ENCODE measurements at regions not wholly inside any gene's neighbourhood (a gene's known extent, or its start where the extent isn't known, plus 50 kb on each side); places are given as distances from the start of the nearest gene placed in this dataset.

DNA sequence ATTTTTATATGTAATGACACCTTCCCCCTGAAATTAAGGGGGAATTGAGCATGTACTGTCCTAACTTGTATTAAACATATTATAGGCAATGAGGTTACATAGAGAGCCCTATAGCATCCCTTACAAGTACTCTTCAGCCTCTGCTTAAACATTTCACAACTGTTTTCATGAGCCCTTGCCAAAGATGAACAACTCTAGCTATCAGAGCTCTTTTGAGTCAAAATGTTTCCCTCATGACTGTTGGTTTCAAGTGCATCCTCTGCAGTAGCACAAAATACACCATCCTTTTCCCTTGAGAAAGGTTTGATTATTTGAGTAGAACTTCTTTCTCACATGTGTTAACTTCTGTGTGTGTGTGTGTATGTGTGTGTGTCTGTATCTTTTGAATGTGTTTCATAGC is 1157.6 kb upstream of the CELF2 start:
- no peak overlapping the region for H3K27ac ChIP-seq

DNA sequence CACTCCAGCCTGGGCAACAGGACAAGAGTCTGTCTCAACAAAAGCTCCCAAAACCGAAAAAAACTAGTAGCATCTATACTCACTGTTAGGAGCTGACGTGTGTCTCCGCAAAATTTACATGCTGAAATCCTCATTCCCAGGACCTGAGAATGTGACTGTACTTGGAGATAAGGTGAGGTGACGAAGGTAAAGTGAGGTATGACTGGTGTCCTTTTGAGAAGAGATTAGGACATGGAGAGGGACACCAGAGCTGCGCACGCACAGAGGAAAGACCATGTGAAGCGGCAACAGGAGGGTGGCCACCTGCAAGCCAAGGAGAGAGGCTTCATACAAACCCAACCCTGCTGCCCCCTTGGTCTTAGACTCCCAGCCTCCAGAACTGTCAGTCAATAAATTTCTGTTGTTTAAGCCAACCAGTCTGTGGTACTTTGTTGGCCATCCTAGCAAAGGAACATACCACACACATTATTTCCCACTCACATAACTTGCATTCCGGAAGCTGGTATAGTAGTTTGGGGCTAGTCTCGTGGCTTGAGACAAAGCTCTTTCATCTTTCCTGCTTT is 1154.0 kb upstream of the CELF2 start:
- no peaks in the 10 kb centered on the region for H3K4me1 ChIP-seq (replicated peaks)
- H3K27ac ChIP-seq: no peak overlapping the region
- no peaks in the 10 kb centered on the region for H3K27me3 ChIP-seq (replicated peaks)
- no peak overlapping the region for H3K4me3 ChIP-seq
- no peaks in the 10 kb centered on the region for H3K36me3 ChIP-seq
- peaks cover 6% of the 10 kb centered on the region; the same call in 1 of the 2 replicates for H3K9me3 ChIP-seq (replicated peaks)
- no peak for DNase-seq (ENCODE audit: low read depth in 1 of 2, low spot score in 2 of 2)

More for the DNA sequence above, 1157.6 kb upstream of the CELF2 start:
- Histone ChIP-seq H3K27me3 (replicated peaks) (no peaks in the 10 kb centered on the region), H3K36me3 (no peaks in the 10 kb centered on the region), H3K4me1 (replicated peaks) (no peaks in the 10 kb centered on the region), H3K4me3 (no peak overlapping the region), H3K9me3 (replicated peaks) (peaks cover 6% of the 10 kb centered on the region; the same call in 1 of the 2 replicates)
- DNase-seq (ENCODE audit: low read depth in 1 of 2, low spot score in 2 of 2): no peak

DNA sequence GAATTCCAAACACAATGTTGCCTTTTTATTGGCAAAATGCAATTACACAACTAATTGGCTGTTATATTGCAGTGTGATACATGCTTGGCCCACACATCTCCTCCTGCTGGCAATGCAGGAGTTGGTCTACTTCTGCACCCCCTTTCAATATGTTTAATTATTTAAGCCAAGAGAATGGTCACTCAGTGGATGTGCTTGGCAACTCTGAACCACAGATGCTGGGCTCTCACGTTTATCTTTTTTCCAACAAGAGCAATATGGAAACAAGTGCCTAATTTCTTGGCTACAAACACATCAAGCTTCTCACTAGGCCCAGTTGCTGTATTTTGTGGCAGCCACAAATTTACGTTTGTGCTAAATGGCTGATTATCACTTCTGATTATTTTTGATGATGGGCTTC is 1149.2 kb upstream of the CELF2 start:
- Histone ChIP-seq H3K27me3 (replicated peaks) (no peaks in the 10 kb centered on the region), H3K27ac (no peak overlapping the region)
- DNase-seq (ENCODE audit: low read depth in 1 of 2, low spot score in 2 of 2): no peak

DNA sequence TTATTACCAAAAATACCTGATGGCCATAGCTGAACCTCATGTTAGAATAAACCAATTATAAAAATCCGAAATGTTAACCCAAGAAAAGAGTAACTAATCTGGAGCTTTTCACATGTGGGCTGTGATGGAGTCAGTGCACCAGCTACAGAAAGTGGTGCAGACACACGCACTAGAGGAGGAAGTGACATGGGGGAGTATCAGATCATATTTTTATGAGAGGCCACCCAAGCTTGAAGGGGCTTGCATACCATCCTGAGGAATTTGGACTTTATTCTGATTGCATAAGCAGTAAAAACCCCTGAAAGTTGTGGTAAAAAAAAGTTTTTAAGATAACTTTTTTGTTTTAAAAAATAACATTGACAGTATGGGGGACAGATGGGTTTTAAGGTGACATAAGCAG is 1148.5 kb upstream of the CELF2 start:
- no peak overlapping the region for H3K27ac ChIP-seq
- no peak for DNase-seq (ENCODE audit: low read depth in 1 of 2, low spot score in 2 of 2)
- no peaks in the 10 kb centered on the region; the same call in 1 of the 2 replicates for H3K9me3 ChIP-seq (replicated peaks)
- no peaks in the 10 kb centered on the region for H3K36me3 ChIP-seq
- H3K4me1 ChIP-seq (replicated peaks): no peaks in the 10 kb centered on the region
- no peak overlapping the region for H3K4me3 ChIP-seq
- H3K27me3 ChIP-seq (replicated peaks): no peaks in the 10 kb centered on the region

More for the DNA sequence above, 1149.2 kb upstream of the CELF2 start:
- no peak overlapping the region for H3K4me3 ChIP-seq
- H3K9me3 ChIP-seq (replicated peaks): no peaks in the 10 kb centered on the region; the same call in 1 of the 2 replicates
- H3K4me1 ChIP-seq (replicated peaks): no peaks in the 10 kb centered on the region
- no peaks in the 10 kb centered on the region for H3K36me3 ChIP-seq

DNA sequence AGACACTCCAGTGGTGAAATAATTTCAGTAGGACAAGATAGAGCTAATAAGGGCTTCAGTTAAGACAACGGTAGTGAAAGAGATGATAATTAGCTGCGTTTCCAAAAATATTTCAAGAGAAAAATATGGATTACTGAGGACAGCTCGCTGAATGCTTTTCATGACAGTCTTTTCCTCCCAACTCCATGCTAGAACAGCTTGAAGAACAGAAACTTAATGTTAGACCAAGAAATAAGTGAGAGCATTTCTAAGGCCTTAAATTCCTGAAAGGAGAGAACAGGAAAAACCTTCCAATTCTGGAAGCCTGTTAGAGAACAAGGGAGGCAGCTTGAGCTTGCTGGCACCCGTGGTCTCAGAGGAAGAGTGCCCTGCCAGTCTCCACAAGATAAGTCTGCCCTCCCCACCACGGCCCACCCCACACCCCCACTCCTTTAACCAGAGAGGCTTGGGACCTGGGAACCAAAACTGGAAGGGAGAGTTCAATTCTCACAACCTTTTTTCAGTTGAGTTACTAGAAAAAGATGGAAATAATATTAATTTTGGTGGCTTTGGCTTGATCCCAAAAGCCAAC is 1148.0 kb upstream of the CELF2 start:
- H3K4me1 ChIP-seq (replicated peaks): no peaks in the 10 kb centered on the region
- H3K9me3 ChIP-seq (replicated peaks): no peaks in the 10 kb centered on the region; the same call in 1 of the 2 replicates
- H3K36me3 ChIP-seq: no peaks in the 10 kb centered on the region
- no peak overlapping the region for H3K27ac ChIP-seq
- DNase-seq (ENCODE audit: low read depth in 1 of 2, low spot score in 2 of 2): no peak
- no peak overlapping the region for H3K4me3 ChIP-seq
- no peaks in the 10 kb centered on the region for H3K27me3 ChIP-seq (replicated peaks)

DNA sequence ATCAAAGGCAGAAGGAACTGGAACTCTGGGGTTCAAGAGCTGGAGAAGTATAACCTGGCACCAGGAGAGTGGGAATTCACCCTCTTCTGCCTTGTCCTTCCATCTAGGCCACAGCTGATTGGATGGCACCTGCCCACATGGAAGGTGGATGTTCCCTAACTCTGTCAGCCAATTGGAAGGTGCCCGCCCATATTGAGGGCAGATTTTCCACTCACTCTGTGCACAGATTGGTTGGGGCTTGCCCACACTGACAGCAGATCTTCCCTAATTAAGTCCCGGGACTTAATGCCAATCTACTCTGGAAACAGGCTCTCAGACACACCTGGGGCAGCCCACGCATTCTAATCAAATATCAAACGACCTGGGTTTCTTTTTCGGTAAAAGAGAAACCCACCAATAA is 1142.3 kb upstream of the CELF2 start:
- Histone ChIP-seq H3K27me3 (replicated peaks) (no peaks in the 10 kb centered on the region), H3K36me3 (no peaks in the 10 kb centered on the region), H3K27ac (no peak overlapping the region), H3K4me3 (no peak overlapping the region), H3K4me1 (replicated peaks) (no peaks in the 10 kb centered on the region), H3K9me3 (replicated peaks) (peaks cover 4% of the 10 kb centered on the region; the same call in 1 of the 2 replicates)
- no peak for DNase-seq (ENCODE audit: low read depth in 1 of 2, low spot score in 2 of 2)

DNA sequence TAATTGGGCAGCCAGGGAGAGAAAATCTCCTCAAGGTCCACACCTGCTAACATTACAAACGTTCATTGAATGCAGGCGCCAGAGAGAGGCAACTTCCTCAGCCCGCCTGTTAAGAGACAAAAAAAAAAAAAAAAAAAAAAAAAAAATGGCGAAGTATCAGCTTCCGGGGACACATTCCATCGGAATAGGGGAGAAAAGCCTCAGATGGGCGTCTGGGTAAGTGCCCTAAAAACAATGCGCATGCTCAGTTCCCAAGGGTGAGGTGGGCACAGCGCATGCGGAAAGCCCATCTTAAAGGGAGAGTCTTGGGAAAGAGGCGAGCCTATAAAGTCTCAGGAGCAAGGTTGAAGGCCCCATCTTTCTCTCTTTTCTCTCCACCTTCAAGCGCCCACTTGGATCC is 1139.7 kb upstream of the CELF2 start:
- DNase-seq (ENCODE audit: low read depth in 1 of 2, low spot score in 2 of 2): no peak
- Histone ChIP-seq H3K36me3 (no peaks in the 10 kb centered on the region), H3K9me3 (replicated peaks) (peaks cover 4% of the 10 kb centered on the region; the same call in 1 of the 2 replicates), H3K4me1 (replicated peaks) (no peaks in the 10 kb centered on the region), H3K27me3 (replicated peaks) (no peaks in the 10 kb centered on the region), H3K4me3 (no peak overlapping the region), H3K27ac (no peak overlapping the region)

DNA sequence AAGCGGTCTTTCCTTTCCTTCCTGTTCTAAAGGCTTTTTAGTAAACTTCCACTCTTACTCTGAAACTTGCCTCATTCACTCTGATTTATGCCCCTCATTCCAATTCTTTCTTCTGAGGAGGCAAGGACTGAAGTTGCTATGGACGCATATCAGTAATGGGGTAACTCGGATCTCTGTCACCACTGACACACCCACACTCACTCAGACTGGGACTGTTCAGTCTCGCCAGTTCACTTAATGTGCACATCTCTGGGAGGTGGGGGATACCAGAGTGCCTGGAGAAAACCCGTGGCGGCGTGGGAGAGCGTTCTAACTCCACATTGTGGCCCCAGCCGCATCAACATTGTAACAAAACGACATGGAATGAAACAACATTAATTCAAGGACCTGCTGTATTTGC is 1139.3 kb upstream of the CELF2 start:
- Histone ChIP-seq H3K27me3 (replicated peaks) (no peaks in the 10 kb centered on the region), H3K4me1 (replicated peaks) (no peaks in the 10 kb centered on the region), H3K27ac (no peak overlapping the region), H3K4me3 (no peak overlapping the region), H3K9me3 (replicated peaks) (peaks cover 7% of the 10 kb centered on the region; the same call in 1 of the 2 replicates), H3K36me3 (no peaks in the 10 kb centered on the region)
- no peak for DNase-seq (ENCODE audit: low read depth in 1 of 2, low spot score in 2 of 2)

DNA sequence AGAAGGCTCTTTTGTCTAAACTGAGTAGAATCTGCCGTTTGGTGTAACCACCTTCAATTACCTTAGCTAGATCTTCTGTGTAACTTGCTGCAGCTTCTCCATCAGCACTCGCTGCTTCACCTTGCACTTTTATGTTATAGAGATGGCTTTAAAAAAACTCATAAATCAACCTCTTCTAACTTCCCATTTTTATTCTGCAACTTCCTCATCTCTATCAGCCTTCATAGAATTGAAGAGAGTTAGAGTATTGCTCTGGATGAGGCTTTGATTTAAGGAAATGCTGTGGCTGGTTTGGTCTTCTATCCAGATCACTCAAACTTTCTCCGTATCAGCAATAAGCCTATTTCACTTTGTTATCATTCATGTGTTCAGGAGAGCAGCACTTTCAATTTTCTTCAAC is 1131.9 kb upstream of the CELF2 start:
- H3K4me1 ChIP-seq (replicated peaks): no peaks in the 10 kb centered on the region
- no peaks in the 10 kb centered on the region for H3K36me3 ChIP-seq
- no peak for DNase-seq (ENCODE audit: low read depth in 1 of 2, low spot score in 2 of 2)
- no peak overlapping the region for H3K27ac ChIP-seq
- no peaks in the 10 kb centered on the region for H3K27me3 ChIP-seq (replicated peaks)
- peaks cover 7% of the 10 kb centered on the region; the same call in 1 of the 2 replicates for H3K9me3 ChIP-seq (replicated peaks)
- no peak overlapping the region for H3K4me3 ChIP-seq

DNA sequence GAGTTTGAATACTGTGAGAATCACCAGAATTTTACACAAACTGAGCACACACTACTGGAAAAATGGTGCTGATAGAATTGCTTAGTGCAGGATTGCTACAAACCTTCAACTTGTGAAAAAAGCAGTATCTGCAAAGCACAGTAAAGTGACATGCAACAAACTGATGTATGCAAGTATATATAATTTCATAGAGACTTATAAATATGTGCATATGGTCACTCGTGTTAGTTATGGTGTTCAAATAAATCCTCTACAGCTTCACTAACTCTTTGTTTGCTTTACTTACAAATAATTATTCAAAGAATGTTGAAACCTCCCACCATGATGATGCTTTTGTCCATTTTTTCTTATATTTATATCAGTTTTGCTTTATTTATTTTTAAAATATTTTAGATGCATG is 1130.9 kb upstream of the CELF2 start:
- Histone ChIP-seq H3K4me1 (replicated peaks) (no peaks in the 10 kb centered on the region), H3K4me3 (no peak overlapping the region), H3K36me3 (no peaks in the 10 kb centered on the region), H3K9me3 (replicated peaks) (peaks cover 7% of the 10 kb centered on the region; the same call in 1 of the 2 replicates), H3K27ac (no peak overlapping the region), H3K27me3 (replicated peaks) (no peaks in the 10 kb centered on the region)
- DNase-seq (ENCODE audit: low read depth in 1 of 2, low spot score in 2 of 2): no peak

DNA sequence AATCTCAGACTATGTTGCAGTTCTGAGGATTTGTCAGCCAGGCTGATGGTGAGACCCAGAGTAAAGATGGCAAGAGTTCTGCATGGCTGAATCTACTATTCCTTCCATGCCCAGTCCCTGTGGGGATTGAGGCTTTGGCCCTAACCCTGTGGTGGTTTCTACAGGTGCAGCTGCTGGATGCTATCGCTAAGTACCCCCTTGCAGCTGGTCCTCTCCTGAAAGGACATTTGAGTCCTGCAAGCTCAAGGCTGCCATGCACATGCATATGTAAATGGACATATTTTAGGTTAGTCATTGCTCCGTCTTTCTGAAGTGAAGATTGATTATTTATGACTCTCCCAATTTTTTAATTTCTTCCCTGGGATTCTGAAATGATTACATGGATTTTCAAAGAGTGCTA is 1122.2 kb upstream of the CELF2 start:
- Histone ChIP-seq H3K36me3 (no peaks in the 10 kb centered on the region), H3K27me3 (replicated peaks) (no peaks in the 10 kb centered on the region), H3K4me1 (replicated peaks) (no peaks in the 10 kb centered on the region), H3K4me3 (no peak overlapping the region), H3K9me3 (replicated peaks) (no peaks in the 10 kb centered on the region; the same call in 1 of the 2 replicates), H3K27ac (no peak overlapping the region)
- no peak for DNase-seq (ENCODE audit: low read depth in 1 of 2, low spot score in 2 of 2)

DNA sequence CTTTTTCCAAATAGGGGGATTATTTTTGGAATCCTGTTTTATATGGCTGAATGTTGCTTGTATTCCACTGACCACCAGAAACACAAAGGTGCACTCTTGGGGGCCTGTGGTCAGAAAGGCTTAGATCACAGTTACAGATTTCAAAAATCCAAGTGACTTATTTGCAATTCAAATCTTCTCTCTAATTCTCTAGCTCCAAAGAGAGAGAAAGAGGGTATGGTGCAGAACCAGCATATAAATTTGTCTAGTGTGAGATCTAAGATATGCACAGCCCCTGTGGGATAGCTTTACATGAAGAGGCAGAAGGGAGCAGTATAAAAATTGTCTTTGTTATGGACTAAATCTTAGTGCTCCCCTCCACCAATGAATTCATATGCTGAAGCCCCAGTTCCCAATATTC is 1121.7 kb upstream of the CELF2 start:
- no peaks in the 10 kb centered on the region for H3K27me3 ChIP-seq (replicated peaks)

DNA sequence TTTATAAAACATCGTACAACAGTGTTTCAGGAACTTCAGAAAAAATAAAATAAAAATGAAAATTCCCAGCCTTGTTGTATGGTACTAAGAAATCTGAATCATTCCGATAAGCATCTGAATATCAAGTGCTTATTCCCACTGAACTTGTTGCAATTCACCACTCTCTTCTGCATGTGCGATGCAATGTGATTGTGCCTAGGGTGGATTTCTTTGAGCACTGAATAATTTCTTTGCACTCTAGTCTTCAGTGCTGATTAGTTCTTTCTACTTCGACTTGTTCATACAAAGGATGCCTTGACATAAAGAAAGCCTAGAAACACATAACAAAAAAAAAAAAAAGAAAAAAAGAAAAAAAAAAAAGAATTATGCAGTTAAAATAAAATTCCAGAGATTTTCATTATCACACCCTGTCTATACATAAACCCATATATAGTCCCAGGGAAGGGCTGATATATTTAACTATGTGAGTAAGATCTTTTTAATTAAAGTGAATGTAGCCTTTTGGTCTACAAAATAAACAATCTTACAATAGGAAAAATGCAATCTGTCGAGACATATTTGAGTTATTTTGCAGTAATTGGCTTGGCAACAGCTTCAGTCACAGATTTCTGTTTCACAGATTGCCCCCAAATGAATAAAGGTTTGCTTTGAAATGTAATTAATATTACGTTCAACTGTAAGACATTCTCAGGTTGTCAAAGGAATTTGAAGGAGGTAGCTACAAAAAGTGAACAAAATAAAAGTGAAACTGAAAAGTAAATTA is 1118.9 kb upstream of the CELF2 start:
- no peaks in the 10 kb centered on the region; the same call in none of the 2 replicates for H3K9me3 ChIP-seq (replicated peaks)
- H3K27me3 ChIP-seq (replicated peaks): no peaks in the 10 kb centered on the region
- H3K27ac ChIP-seq: no peak overlapping the region
- no peak for DNase-seq (ENCODE audit: low read depth in 1 of 2, low spot score in 2 of 2)
- no peaks in the 10 kb centered on the region for H3K4me1 ChIP-seq (replicated peaks)
- H3K4me3 ChIP-seq: no peak overlapping the region
- H3K36me3 ChIP-seq: no peaks in the 10 kb centered on the region

More for the DNA sequence above, 1121.7 kb upstream of the CELF2 start:
- no peaks in the 10 kb centered on the region for H3K4me1 ChIP-seq (replicated peaks)
- H3K27ac ChIP-seq: no peak overlapping the region
- DNase-seq (ENCODE audit: low read depth in 1 of 2, low spot score in 2 of 2): no peak
- H3K9me3 ChIP-seq (replicated peaks): no peaks in the 10 kb centered on the region; the same call in none of the 2 replicates
- H3K36me3 ChIP-seq: no peaks in the 10 kb centered on the region
- H3K4me3 ChIP-seq: no peak overlapping the region

DNA sequence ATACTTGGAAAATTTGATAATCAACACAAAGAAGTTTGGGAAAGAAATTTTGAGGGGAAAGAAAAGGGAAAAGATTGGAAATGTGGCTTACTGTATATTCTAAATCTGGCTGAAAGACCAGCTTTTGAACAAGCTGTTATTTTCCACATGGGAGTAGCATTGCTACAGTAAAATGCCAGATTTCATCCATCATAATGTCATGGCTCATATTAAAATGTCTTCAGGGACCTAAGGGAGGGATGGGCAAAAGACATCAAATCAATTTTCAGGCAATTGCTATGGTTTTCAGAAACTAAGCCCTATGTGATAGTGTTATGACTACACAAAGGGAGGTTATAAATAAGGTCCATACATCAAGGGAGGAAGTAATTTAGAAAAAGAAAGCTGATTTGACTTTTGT is 1116.9 kb upstream of the CELF2 start:
- no peak for DNase-seq (ENCODE audit: low read depth in 1 of 2, low spot score in 2 of 2)
- no peak overlapping the region for H3K27ac ChIP-seq
- H3K4me3 ChIP-seq: no peak overlapping the region
- no peaks in the 10 kb centered on the region for H3K4me1 ChIP-seq (replicated peaks)
- no peaks in the 10 kb centered on the region for H3K27me3 ChIP-seq (replicated peaks)
- H3K36me3 ChIP-seq: no peaks in the 10 kb centered on the region
- H3K9me3 ChIP-seq (replicated peaks): no peaks in the 10 kb centered on the region; the same call in none of the 2 replicates
